Tibial nerve (tissue), 4 donors: ENCODE measurements at regions not wholly inside any gene's neighbourhood (a gene's known extent, or its start where the extent isn't known, plus 50 kb on each side); places are given as distances from the start of the nearest gene placed in this dataset.
"Not testable (repeated sequence)": the region's sequence is repeated elsewhere in the genome, so short reads cannot be mapped to it uniquely, and the experiment has no call there.

Source experiments
- DNase-seq, 2 donors: peaks; one replicate each; pipeline ENCODE4 v3.0.0-alpha.2; 2019; ENCODE audit warnings: low spot score in 2 of 2
- H3K27ac ChIP-seq, 4 donors: fragments of 200-600 bp; sonication (generic) in 3 of 4; one replicate each; pipeline ENCODE4 v1.5.1; 2017 to 2019; ENCODE audit warnings: mild to moderate bottlenecking in 1 of 4
- H3K27me3 ChIP-seq, 2 donors: fragments of 200-600 bp; sonication (generic) in 1 of 2; one replicate each; pipeline versions ENCODE4 v1.5.1 to v1.6.0; 2017 to 2019
- H3K36me3 ChIP-seq, 3 donors: fragments of 200-600 bp; sonication (generic); one replicate each; pipeline ENCODE4 v1.5.1; 2018 to 2019
- H3K4me1 ChIP-seq, 4 donors: fragments of 200-600 bp; sonication (generic) in 3 of 4; one replicate each; pipeline ENCODE4 v1.5.1; 2017 to 2019
- H3K4me3 ChIP-seq, 4 donors: fragments of 200-600 bp; sonication (generic) in 3 of 4; one replicate each; pipeline ENCODE4 v1.5.1; 2017 to 2019; ENCODE audit warnings: mild to moderate bottlenecking in 1 of 4, moderate library complexity in 1 of 4
- H3K9me3 ChIP-seq, 4 donors: fragments of 200-600 bp; sonication (generic) in 3 of 4; one replicate each; pipeline ENCODE4 v1.5.1; 2017 to 2019
- EP300 ChIP-seq, 2 donors: sonication (generic); formaldehyde crosslinking; IDR thresholded peaks; one replicate each; pipeline ENCODE4 v1.6.1; 2017; ENCODE audit warnings: antibody characterized with exemption in 2 of 2, mild to moderate bottlenecking in 1 of 2
- POLR2A ChIP-seq, 2 donors: fragments of 450-650 bp; IDR thresholded peaks; one replicate each; pipeline ENCODE4 v1.6.1; 2017; ENCODE audit warnings: antibody characterized with exemption in 2 of 2, mild to moderate bottlenecking in 2 of 2, moderate library complexity in 2 of 2
- WGBS, 2 donors: methylation state at CpG; one replicate each; pipeline ENCODE4 v1.1.5; 2018; 5-methylcytosine and 5-hydroxymethylcytosine counted together
- TF ChIP-seq, protein P1 (sequence below), 5 experiments: fragments of 200-600 bp in 3 of 5; fragments of 450-650 bp in 2 of 5; sonication (generic) in 3 of 5; IDR thresholded peaks; one replicate each; pipeline ENCODE4 v1.5.1; 2016 to 2019; ENCODE audit warnings: antibody characterized with exemption in 5 of 5, mild to moderate bottlenecking in 3 of 5, moderate library complexity in 2 of 5

DNA sequence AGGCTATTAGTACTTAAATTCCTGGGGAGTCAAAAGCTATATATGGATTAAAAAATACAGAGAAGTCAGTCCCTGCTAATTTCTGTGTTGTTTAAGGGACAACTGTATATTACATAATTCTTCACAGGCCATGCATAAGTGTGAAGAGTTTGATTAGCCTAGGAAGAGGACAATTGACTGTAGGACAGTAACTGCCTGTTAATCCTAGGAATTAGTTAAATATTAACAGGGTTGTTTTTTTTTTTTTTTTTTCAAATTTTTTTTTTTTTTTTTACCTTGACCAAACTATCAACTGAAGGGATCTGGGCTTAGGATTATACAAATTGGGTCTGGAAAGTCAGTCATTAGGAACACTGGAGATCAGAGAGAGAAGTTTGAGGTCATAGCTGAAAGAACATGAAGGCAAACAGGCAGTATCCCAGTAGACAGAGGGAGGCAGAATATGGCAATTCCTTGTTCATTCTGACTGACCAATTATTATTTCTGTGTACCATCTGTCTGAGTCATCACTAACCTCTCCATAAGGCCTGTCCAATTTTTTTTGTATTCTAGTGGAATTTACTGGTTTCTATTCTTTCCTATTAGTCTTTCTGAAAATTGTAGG lies 1139.2 kb downstream of the SORCS1 start:
- H3K4me1 ChIP-seq, result no peaks in the 10 kb centered on the region
- no peaks in the 10 kb centered on the region for H3K36me3 ChIP-seq
- no peak overlapping the region for H3K27ac ChIP-seq
- no peak overlapping the region for H3K4me3 ChIP-seq
- no peaks in the 10 kb centered on the region for H3K9me3 ChIP-seq
- DNase-seq, result no peak
- no peaks in the 10 kb centered on the region for H3K27me3 ChIP-seq
- TF ChIP-seq POLR2A (IDR thresholded peaks at IDR 0.05), result no peak
- TF ChIP-seq, protein P1, sequence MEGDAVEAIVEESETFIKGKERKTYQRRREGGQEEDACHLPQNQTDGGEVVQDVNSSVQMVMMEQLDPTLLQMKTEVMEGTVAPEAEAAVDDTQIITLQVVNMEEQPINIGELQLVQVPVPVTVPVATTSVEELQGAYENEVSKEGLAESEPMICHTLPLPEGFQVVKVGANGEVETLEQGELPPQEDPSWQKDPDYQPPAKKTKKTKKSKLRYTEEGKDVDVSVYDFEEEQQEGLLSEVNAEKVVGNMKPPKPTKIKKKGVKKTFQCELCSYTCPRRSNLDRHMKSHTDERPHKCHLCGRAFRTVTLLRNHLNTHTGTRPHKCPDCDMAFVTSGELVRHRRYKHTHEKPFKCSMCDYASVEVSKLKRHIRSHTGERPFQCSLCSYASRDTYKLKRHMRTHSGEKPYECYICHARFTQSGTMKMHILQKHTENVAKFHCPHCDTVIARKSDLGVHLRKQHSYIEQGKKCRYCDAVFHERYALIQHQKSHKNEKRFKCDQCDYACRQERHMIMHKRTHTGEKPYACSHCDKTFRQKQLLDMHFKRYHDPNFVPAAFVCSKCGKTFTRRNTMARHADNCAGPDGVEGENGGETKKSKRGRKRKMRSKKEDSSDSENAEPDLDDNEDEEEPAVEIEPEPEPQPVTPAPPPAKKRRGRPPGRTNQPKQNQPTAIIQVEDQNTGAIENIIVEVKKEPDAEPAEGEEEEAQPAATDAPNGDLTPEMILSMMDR (IDR thresholded peaks at IDR 0.05), result no peak
- no peak for TF ChIP-seq EP300 (IDR thresholded peaks at IDR 0.05)

GRCh38 chr10:106023329-106023728 lies 1141.2 kb downstream of the SORCS1 start:
- Histone ChIP-seq H3K36me3 (no peaks in the 10 kb centered on the region), H3K9me3 (no peaks in the 10 kb centered on the region), H3K27me3 (no peaks in the 10 kb centered on the region), H3K27ac (no peak overlapping the region), H3K4me3 (no peak overlapping the region), H3K4me1 (no peaks in the 10 kb centered on the region)
- TF ChIP-seq, protein P1 (IDR thresholded peaks at IDR 0.05), result no peak
- no peak for TF ChIP-seq POLR2A (IDR thresholded peaks at IDR 0.05)
- TF ChIP-seq EP300 (IDR thresholded peaks at IDR 0.05), result no peak
- DNase-seq, result no peak
- WGBS, 2 donors, result 74% methylated on average over 3 of the region's 3 CpGs

- not testable (repeated sequence) for H3K27ac ChIP-seq, H3K27me3 ChIP-seq, H3K4me3 ChIP-seq, H3K4me1 ChIP-seq, H3K36me3 ChIP-seq, DNase-seq
- peaks cover 0 to 10% (median 0%) of the 10 kb centered on the region in 4 donors for H3K9me3 ChIP-seq
- 67 to 73% methylated on average over 6 of the region's 6 CpGs for WGBS, 2 donors
Observed at GRCh38 chr10:106019559-106019958, 1144.9 kb downstream of the SORCS1 start.

DNA sequence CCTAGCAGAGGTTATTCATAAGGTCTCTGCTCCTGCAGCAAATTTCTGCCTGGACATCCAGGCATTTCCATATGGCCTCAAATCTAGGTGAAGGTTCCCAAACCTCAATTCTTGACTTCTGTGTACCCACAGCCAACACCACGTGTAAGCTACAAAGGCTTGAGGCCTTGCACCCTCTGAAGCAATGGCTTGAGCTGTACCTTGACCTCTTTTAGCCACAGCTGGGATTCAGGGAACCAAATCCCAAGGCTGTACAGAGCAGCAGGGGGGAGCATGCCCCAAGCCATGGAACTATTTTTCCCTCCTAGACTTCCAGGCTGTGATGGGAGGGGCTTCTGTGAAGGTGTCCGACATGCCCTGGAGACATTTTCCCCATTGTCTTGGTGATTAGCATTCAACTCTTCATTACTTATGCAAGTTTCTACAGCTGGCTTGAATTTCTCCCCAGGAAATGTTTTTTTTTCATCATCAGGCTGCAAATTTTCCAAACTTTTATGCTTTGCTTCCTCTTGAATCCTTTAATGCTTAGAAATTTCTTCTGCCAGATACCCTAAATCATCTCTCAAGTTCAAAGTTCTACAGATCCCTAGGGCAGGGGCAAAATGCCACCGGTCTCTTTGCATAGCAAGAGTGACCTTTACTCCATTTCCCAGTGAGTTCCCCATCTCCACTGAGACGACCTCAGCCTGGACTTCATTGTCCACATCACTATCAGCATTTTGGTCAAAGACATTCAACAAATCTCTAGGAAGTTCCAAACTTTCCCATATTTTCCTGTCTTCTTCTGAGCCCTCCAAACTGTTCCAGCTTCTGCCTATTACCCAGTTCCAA lies 1148.9 kb downstream of the SORCS1 start:
- not testable (repeated sequence) for H3K36me3 ChIP-seq, DNase-seq, H3K4me3 ChIP-seq, H3K27ac ChIP-seq, H3K4me1 ChIP-seq, H3K27me3 ChIP-seq
- peaks cover 0 to 27% (median 1%) of the 10 kb centered on the region in 4 donors for H3K9me3 ChIP-seq
- 52 to 60% methylated on average over 4 of the region's 4 CpGs for WGBS, 2 donors

DNA sequence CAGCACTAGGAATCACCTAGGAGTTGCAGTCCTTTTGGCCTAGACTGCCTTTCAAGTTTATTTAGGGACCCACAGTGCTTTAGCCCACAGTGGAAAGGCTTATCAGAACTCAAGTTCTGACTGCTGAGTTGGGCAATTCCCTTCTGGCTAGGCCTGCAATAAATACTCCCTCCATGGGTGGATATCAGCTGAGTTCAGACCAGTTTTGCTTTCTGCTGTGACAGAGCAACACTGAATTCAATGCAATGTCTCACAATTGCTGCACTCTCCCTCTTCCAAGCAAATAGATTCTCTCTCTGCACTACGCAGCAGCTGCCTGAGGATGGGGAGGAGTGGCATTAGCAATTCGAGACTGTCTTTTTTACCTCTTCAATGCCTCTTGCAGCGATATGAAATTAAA lies 1153.3 kb downstream of the SORCS1 start:
- peaks cover 0 to 27% (median 1%) of the 10 kb centered on the region in 4 donors for H3K9me3 ChIP-seq
- WGBS, 2 donors, result 51 to 56% methylated on average over 3 of the region's 3 CpGs

GRCh38 chr10:106000721-106001120 lies 1163.8 kb downstream of the SORCS1 start:
- H3K4me3 ChIP-seq, result no peak overlapping the region
- no peaks in the 10 kb centered on the region for H3K9me3 ChIP-seq
- H3K4me1 ChIP-seq, result no peaks in the 10 kb centered on the region
- H3K36me3 ChIP-seq, result no peaks in the 10 kb centered on the region
- no peaks in the 10 kb centered on the region for H3K27me3 ChIP-seq
- TF ChIP-seq, protein P1 (IDR thresholded peaks at IDR 0.05), result no peak
- TF ChIP-seq POLR2A (IDR thresholded peaks at IDR 0.05) (no peak), EP300 (IDR thresholded peaks at IDR 0.05) (no peak)
- no peak overlapping the region for H3K27ac ChIP-seq
- WGBS, 2 donors, result 91 to 98% methylated on average over 2 of the region's 2 CpGs
- no peak for DNase-seq

More for the DNA sequence above, 1153.3 kb downstream of the SORCS1 start:
- Histone ChIP-seq H3K36me3 (no peaks in the 10 kb centered on the region), H3K4me3 (no peak overlapping the region), H3K4me1 (no peaks in the 10 kb centered on the region), H3K27me3 (no peaks in the 10 kb centered on the region), H3K27ac (no peak overlapping the region)
- DNase-seq, result no peak
- TF ChIP-seq EP300 (IDR thresholded peaks at IDR 0.05), result no peak
- TF ChIP-seq POLR2A (IDR thresholded peaks at IDR 0.05), result no peak
- TF ChIP-seq, protein P1 (IDR thresholded peaks at IDR 0.05), result no peak
